Activated CD4-positive, alpha-beta memory T cell treated with anti-CD3 and anti-CD28 coated beads, Interleukin-2, amount 10 ng/mL, durations not matched to agents 7 days and 5 days (primary cell): ENCODE measurements at regions not wholly inside any gene's neighbourhood (a gene's known extent, or its start where the extent isn't known, plus 50 kb on each side); places are given as distances from the start of the nearest gene placed in this dataset.

ENCODE experiments used
- CTCF ChIA-PET: fragments of 350-600 bp; sonication (Branson Sonifier 250); formaldehyde crosslinking; loops from one replicate; lab custom pipeline; 2021; ENCODE audit warnings: antibody characterized with exemption, inconsistent platforms; lab: Charles Lee
- POLR2A ChIA-PET: fragments of 350-600 bp; sonication (Branson Sonifier 250); formaldehyde crosslinking; loops from one replicate; lab custom pipeline; 2021; ENCODE audit warnings: antibody characterized with exemption; lab: Charles Lee
- DNase-seq: peaks from one replicate; pipeline ENCODE4 v3.0.0-alpha.2; 2020
- H3K27ac Mint-ChIP-seq: one replicate; pipeline ENCODE4 v1.8.0; 2021; ENCODE audit warnings: mild to moderate bottlenecking, mixed read lengths
- H3K27me3 Mint-ChIP-seq: one replicate; pipeline ENCODE4 v1.8.0; 2021; ENCODE audit warnings: mixed read lengths
- H3K36me3 Mint-ChIP-seq: one replicate; pipeline ENCODE4 v1.8.0; 2021; ENCODE audit warnings: low read depth, mixed read lengths
- H3K4me1 Mint-ChIP-seq: one replicate; pipeline ENCODE4 v1.8.0; 2021; ENCODE audit warnings: mixed read lengths
- H3K4me3 Mint-ChIP-seq: one replicate; pipeline ENCODE4 v1.8.0; 2021; ENCODE audit warnings: mild to moderate bottlenecking, mixed read lengths
- H3K9me3 Mint-ChIP-seq: one replicate; pipeline ENCODE4 v1.8.0; 2021; ENCODE audit warnings: mixed read lengths

- H3K27ac Mint-ChIP-seq, result no peak overlapping the region
- no peaks in the 10 kb centered on the region for H3K36me3 Mint-ChIP-seq
- no peak overlapping the region for H3K4me3 Mint-ChIP-seq
- H3K27me3 Mint-ChIP-seq, result peaks cover 4% of the 10 kb centered on the region
- CTCF ChIA-PET, result no interaction called here
- no peaks in the 10 kb centered on the region for H3K9me3 Mint-ChIP-seq
- no peak for DNase-seq
- H3K4me1 Mint-ChIP-seq, result no peaks in the 10 kb centered on the region
- POLR2A ChIA-PET, result no interaction called here
Measured at GRCh38 chrX:150036641-150037040, 98.3 kb upstream of the EOLA2 start.

GRCh38 chrX:150037041-150037440 is 98.8 kb upstream of the EOLA2 start:
- Mint-ChIP-seq H3K9me3 (no peaks in the 10 kb centered on the region), H3K27me3 (peaks cover 4% of the 10 kb centered on the region), H3K27ac (no peak overlapping the region), H3K4me3 (no peak overlapping the region), H3K36me3 (no peaks in the 10 kb centered on the region), H3K4me1 (no peaks in the 10 kb centered on the region)
- no peak for DNase-seq
- CTCF ChIA-PET, result no interaction called here
- POLR2A ChIA-PET, result no interaction called here

GRCh38 chrX:150038315-150038714 is 100.0 kb upstream of the EOLA2 start:
- POLR2A ChIA-PET, result no interaction called here
- H3K9me3 Mint-ChIP-seq, result no peaks in the 10 kb centered on the region

GRCh38 chrX:150038986-150039599 is 100.8 kb upstream of the EOLA2 start:
- H3K4me3 Mint-ChIP-seq, result no peak overlapping the region
- DNase-seq, result no peak
- H3K27ac Mint-ChIP-seq, result no peak overlapping the region
- CTCF ChIA-PET, result no interaction called here
- no peaks in the 10 kb centered on the region for H3K36me3 Mint-ChIP-seq
- POLR2A ChIA-PET, result no interaction called here
- no peaks in the 10 kb centered on the region for H3K4me1 Mint-ChIP-seq
- H3K27me3 Mint-ChIP-seq, result peaks cover 4% of the 10 kb centered on the region
- H3K9me3 Mint-ChIP-seq, result no peaks in the 10 kb centered on the region

More at GRCh38 chrX:150038315-150038714, 100.0 kb upstream of the EOLA2 start:
- CTCF ChIA-PET, result no interaction called here
- Mint-ChIP-seq H3K36me3 (no peaks in the 10 kb centered on the region), H3K27me3 (peaks cover 4% of the 10 kb centered on the region), H3K27ac (no peak overlapping the region), H3K4me1 (no peaks in the 10 kb centered on the region), H3K4me3 (no peak overlapping the region)
- no peak for DNase-seq

- Mint-ChIP-seq H3K4me1 (no peaks in the 10 kb centered on the region), H3K27me3 (peaks cover 7% of the 10 kb centered on the region), H3K9me3 (no peaks in the 10 kb centered on the region), H3K27ac (no peak overlapping the region), H3K36me3 (no peaks in the 10 kb centered on the region), H3K4me3 (no peak overlapping the region)
- ChIA-PET CTCF (no interaction called here), POLR2A (no interaction called here)
- no peak for DNase-seq
Measured at GRCh38 chrX:150041208-150041607, 102.9 kb upstream of the EOLA2 start.

- no peak for DNase-seq
- peaks cover 5% of the 10 kb centered on the region for H3K27me3 Mint-ChIP-seq
- H3K4me1 Mint-ChIP-seq, result no peaks in the 10 kb centered on the region
- H3K27ac Mint-ChIP-seq, result no peak overlapping the region
- ChIA-PET POLR2A (no interaction called here), CTCF (no interaction called here)
- no peaks in the 10 kb centered on the region for H3K36me3 Mint-ChIP-seq
- H3K9me3 Mint-ChIP-seq, result no peaks in the 10 kb centered on the region
- H3K4me3 Mint-ChIP-seq, result no peak overlapping the region
Measured at GRCh38 chrX:150044556-150044955, 106.3 kb upstream of the EOLA2 start.

- H3K4me3 Mint-ChIP-seq, result no peak overlapping the region
- peaks cover 5% of the 10 kb centered on the region for H3K27me3 Mint-ChIP-seq
Measured at GRCh38 chrX:150047818-150048217, 109.5 kb upstream of the EOLA2 start.

GRCh38 chrX:150049647-150050046 is 111.4 kb upstream of the EOLA2 start:
- no peaks in the 10 kb centered on the region for H3K4me1 Mint-ChIP-seq
- H3K27ac Mint-ChIP-seq, result no peak overlapping the region
- CTCF ChIA-PET, result no interaction called here
- peaks cover 3% of the 10 kb centered on the region for H3K27me3 Mint-ChIP-seq
- POLR2A ChIA-PET, result no interaction called here
- no peak for DNase-seq
- no peak overlapping the region for H3K4me3 Mint-ChIP-seq
- no peaks in the 10 kb centered on the region for H3K9me3 Mint-ChIP-seq
- H3K36me3 Mint-ChIP-seq, result no peaks in the 10 kb centered on the region

More at GRCh38 chrX:150047818-150048217, 109.5 kb upstream of the EOLA2 start:
- no peaks in the 10 kb centered on the region for H3K4me1 Mint-ChIP-seq
- ChIA-PET POLR2A (no interaction called here), CTCF (no interaction called here)
- H3K27ac Mint-ChIP-seq, result no peak overlapping the region
- DNase-seq, result no peak
- H3K36me3 Mint-ChIP-seq, result no peaks in the 10 kb centered on the region
- no peaks in the 10 kb centered on the region for H3K9me3 Mint-ChIP-seq

GRCh38 chrX:150050387-150050786 is 112.1 kb upstream of the EOLA2 start:
- H3K36me3 Mint-ChIP-seq, result no peaks in the 10 kb centered on the region
- CTCF ChIA-PET, result no interaction called here
- no peak overlapping the region for H3K27ac Mint-ChIP-seq
- DNase-seq, result no peak
- no peaks in the 10 kb centered on the region for H3K4me1 Mint-ChIP-seq
- no peaks in the 10 kb centered on the region for H3K9me3 Mint-ChIP-seq
- H3K27me3 Mint-ChIP-seq, result no peaks in the 10 kb centered on the region
- no peak overlapping the region for H3K4me3 Mint-ChIP-seq
- POLR2A ChIA-PET, result no interaction called here

- no peaks in the 10 kb centered on the region for H3K4me1 Mint-ChIP-seq
- no peak overlapping the region for H3K27ac Mint-ChIP-seq
- no peaks in the 10 kb centered on the region for H3K9me3 Mint-ChIP-seq
- H3K4me3 Mint-ChIP-seq, result no peak overlapping the region
- no peak for DNase-seq
- no peaks in the 10 kb centered on the region for H3K36me3 Mint-ChIP-seq
- ChIA-PET CTCF (no interaction called here), POLR2A (no interaction called here)
- H3K27me3 Mint-ChIP-seq, result no peaks in the 10 kb centered on the region
Measured at GRCh38 chrX:150051096-150051495, 112.8 kb upstream of the EOLA2 start.

GRCh38 chrX:150052226-150052625 is 113.9 kb upstream of the EOLA2 start:
- H3K36me3 Mint-ChIP-seq, result no peaks in the 10 kb centered on the region
- CTCF ChIA-PET, result no interaction called here
- no peaks in the 10 kb centered on the region for H3K9me3 Mint-ChIP-seq
- H3K27me3 Mint-ChIP-seq, result peaks cover under 1% of the 10 kb centered on the region
- H3K4me1 Mint-ChIP-seq, result no peaks in the 10 kb centered on the region
- POLR2A ChIA-PET, result no interaction called here
- DNase-seq, result no peak
- H3K4me3 Mint-ChIP-seq, result no peak overlapping the region
- H3K27ac Mint-ChIP-seq, result no peak overlapping the region

- DNase-seq, result no peak
- H3K27me3 Mint-ChIP-seq, result peaks cover 7% of the 10 kb centered on the region
- no peak overlapping the region for H3K4me3 Mint-ChIP-seq
- H3K36me3 Mint-ChIP-seq, result no peaks in the 10 kb centered on the region
- CTCF ChIA-PET, result no interaction called here
- H3K27ac Mint-ChIP-seq, result no peak overlapping the region
- POLR2A ChIA-PET, result no interaction called here
- no peaks in the 10 kb centered on the region for H3K4me1 Mint-ChIP-seq
- no peaks in the 10 kb centered on the region for H3K9me3 Mint-ChIP-seq
Measured at GRCh38 chrX:150058728-150059127, 120.4 kb upstream of the EOLA2 start.

- Mint-ChIP-seq H3K9me3 (no peaks in the 10 kb centered on the region), H3K4me1 (no peaks in the 10 kb centered on the region), H3K4me3 (no peak overlapping the region), H3K36me3 (no peaks in the 10 kb centered on the region), H3K27ac (no peak overlapping the region), H3K27me3 (peaks cover 7% of the 10 kb centered on the region)
- ChIA-PET CTCF (no interaction called here), POLR2A (no interaction called here)
- DNase-seq, result no peak
Measured at GRCh38 chrX:150060406-150060805, 122.1 kb upstream of the EOLA2 start.

- Mint-ChIP-seq H3K27me3 (peaks cover 3% of the 10 kb centered on the region), H3K9me3 (no peaks in the 10 kb centered on the region), H3K4me1 (no peaks in the 10 kb centered on the region), H3K36me3 (no peaks in the 10 kb centered on the region), H3K4me3 (no peak overlapping the region), H3K27ac (no peak overlapping the region)
- ChIA-PET CTCF (no interaction called here), POLR2A (no interaction called here)
- DNase-seq, result no peak
Measured at GRCh38 chrX:150062292-150063137, 124.2 kb upstream of the EOLA2 start.
